OCI-LY7 (cell line): ENCODE measurements at regions not wholly inside any gene's neighbourhood (a gene's known extent, or its start where the extent isn't known, plus 50 kb on each side); places are given as distances from the start of the nearest gene placed in this dataset.

Source experiments
- EZH2phosphoT487 ChIP-seq: fragments of 200-600 bp; sonication (generic); IDR thresholded peaks from 2 replicates; pipeline ENCODE4 v1.6.1; 2018; ENCODE audit warnings: low read depth, borderline replicate concordance, mild to moderate bottlenecking, mixed run types, antibody characterized with exemption, low read length, moderate library complexity, mixed read lengths
- TF ChIP-seq, protein P1 (sequence below): fragments of 200-600 bp; sonication (generic); conservative IDR thresholded peaks from 2 replicates; pipeline ENCODE4 v1.5.1; 2014; ENCODE audit warnings: mild to moderate bottlenecking, antibody characterized with exemption, low read length, moderate library complexity, mixed read lengths

GRCh38 chr3:22728406-22728805 is 474.7 kb upstream of the UBE2E2 start:
- TF ChIP-seq EZH2phosphoT487, result no peak
- TF ChIP-seq, protein P1, sequence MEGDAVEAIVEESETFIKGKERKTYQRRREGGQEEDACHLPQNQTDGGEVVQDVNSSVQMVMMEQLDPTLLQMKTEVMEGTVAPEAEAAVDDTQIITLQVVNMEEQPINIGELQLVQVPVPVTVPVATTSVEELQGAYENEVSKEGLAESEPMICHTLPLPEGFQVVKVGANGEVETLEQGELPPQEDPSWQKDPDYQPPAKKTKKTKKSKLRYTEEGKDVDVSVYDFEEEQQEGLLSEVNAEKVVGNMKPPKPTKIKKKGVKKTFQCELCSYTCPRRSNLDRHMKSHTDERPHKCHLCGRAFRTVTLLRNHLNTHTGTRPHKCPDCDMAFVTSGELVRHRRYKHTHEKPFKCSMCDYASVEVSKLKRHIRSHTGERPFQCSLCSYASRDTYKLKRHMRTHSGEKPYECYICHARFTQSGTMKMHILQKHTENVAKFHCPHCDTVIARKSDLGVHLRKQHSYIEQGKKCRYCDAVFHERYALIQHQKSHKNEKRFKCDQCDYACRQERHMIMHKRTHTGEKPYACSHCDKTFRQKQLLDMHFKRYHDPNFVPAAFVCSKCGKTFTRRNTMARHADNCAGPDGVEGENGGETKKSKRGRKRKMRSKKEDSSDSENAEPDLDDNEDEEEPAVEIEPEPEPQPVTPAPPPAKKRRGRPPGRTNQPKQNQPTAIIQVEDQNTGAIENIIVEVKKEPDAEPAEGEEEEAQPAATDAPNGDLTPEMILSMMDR, result no peak
